HG02970 (cell line): ENCODE measurements at regions not wholly inside any gene's neighbourhood (a gene's known extent, or its start where the extent isn't known, plus 50 kb on each side); places are given as distances from the start of the nearest gene placed in this dataset.

ENCODE experiments used
- ATAC-seq: cut with Tn5 transposase; IDR thresholded peaks from one replicate; pipeline ENCODE4 v1.9.1; 2021; ENCODE audit warnings: mild to moderate bottlenecking, moderate library complexity, moderate number of reproducible peaks; ENCODE audit not compliant: unreplicated experiment, low FRiP score

GRCh38 chr10:83952314-83952713, 187.0 kb upstream of the GHITM start:
- no peak for ATAC-seq

GRCh38 chr10:83953589-83953988, 185.7 kb upstream of the GHITM start:
- no peak for ATAC-seq

GRCh38 chr10:83954193-83954799, 185.0 kb upstream of the GHITM start:
- ATAC-seq, result no peak

- no peak for ATAC-seq
These were observed 183.9 kb upstream of the GHITM start for GRCh38 chr10:83955406-83955805.

GRCh38 chr10:83957168-83957947, 182.0 kb upstream of the GHITM start:
- ATAC-seq, result no peak

GRCh38 chr10:83959328-83959727, 180.0 kb upstream of the GHITM start:
- ATAC-seq, result no peak

GRCh38 chr10:83960125-83960524, 179.2 kb upstream of the GHITM start:
- no peak for ATAC-seq

- ATAC-seq, result no peak
These were observed 177.7 kb upstream of the GHITM start for GRCh38 chr10:83961620-83962019.

GRCh38 chr10:83963446-83963845, 175.9 kb upstream of the GHITM start:
- no peak for ATAC-seq

GRCh38 chr10:83965473-83965872, 173.8 kb upstream of the GHITM start:
- no peak for ATAC-seq

- ATAC-seq, result no peak
These were observed 171.3 kb upstream of the GHITM start for GRCh38 chr10:83968052-83968451.

- ATAC-seq, result no peak
These were observed 160.5 kb upstream of the GHITM start for GRCh38 chr10:83978681-83979383.

GRCh38 chr10:83982812-83983211, 156.5 kb upstream of the GHITM start:
- no peak for ATAC-seq

- no peak for ATAC-seq
These were observed 155.6 kb upstream of the GHITM start for GRCh38 chr10:83983578-83984255.

- no peak for ATAC-seq
These were observed 155.1 kb upstream of the GHITM start for GRCh38 chr10:83984256-83984640.

- ATAC-seq, result no peak
These were observed 152.5 kb upstream of the GHITM start for GRCh38 chr10:83986800-83987199.

- no peak for ATAC-seq
These were observed 152.1 kb upstream of the GHITM start for GRCh38 chr10:83987216-83987615.

GRCh38 chr10:83988435-83988834, 150.9 kb upstream of the GHITM start:
- ATAC-seq, result no peak

- peak; percentile 85 for ATAC-seq
These were observed 149.2 kb upstream of the GHITM start for GRCh38 chr10:83990126-83990525.

- ATAC-seq, result no peak
These were observed 147.1 kb upstream of the GHITM start for GRCh38 chr10:83991986-83992753.
